Ovary (tissue), 3 donors: ENCODE measurements at regions not wholly inside any gene's neighbourhood (a gene's known extent, or its start where the extent isn't known, plus 50 kb on each side); places are given as distances from the start of the nearest gene placed in this dataset.

Source experiments
- POLR2A ChIP-seq: fragments of 450-650 bp; IDR thresholded peaks from one replicate; pipeline ENCODE4 v1.6.1; 2017; ENCODE audit warnings: antibody characterized with exemption, mild to moderate bottlenecking, moderate library complexity
- TF ChIP-seq, protein P1 (sequence below), 3 donors: fragments of 450-650 bp in 2 of 3; fragments of 200-600 bp in 1 of 3; IDR thresholded peaks; one replicate each; pipeline versions ENCODE4 v1.5.1 to v1.8.0; 2016 to 2022; ENCODE audit warnings: antibody characterized with exemption in 3 of 3, mild to moderate bottlenecking in 1 of 3
- donor health status: DM: no; HTN: no; CAD: no.

GRCh38 chr6:135658916-135659315, 161.4 kb upstream of the AHI1 start:
- TF ChIP-seq, protein P1, sequence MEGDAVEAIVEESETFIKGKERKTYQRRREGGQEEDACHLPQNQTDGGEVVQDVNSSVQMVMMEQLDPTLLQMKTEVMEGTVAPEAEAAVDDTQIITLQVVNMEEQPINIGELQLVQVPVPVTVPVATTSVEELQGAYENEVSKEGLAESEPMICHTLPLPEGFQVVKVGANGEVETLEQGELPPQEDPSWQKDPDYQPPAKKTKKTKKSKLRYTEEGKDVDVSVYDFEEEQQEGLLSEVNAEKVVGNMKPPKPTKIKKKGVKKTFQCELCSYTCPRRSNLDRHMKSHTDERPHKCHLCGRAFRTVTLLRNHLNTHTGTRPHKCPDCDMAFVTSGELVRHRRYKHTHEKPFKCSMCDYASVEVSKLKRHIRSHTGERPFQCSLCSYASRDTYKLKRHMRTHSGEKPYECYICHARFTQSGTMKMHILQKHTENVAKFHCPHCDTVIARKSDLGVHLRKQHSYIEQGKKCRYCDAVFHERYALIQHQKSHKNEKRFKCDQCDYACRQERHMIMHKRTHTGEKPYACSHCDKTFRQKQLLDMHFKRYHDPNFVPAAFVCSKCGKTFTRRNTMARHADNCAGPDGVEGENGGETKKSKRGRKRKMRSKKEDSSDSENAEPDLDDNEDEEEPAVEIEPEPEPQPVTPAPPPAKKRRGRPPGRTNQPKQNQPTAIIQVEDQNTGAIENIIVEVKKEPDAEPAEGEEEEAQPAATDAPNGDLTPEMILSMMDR (IDR thresholded peaks at IDR 0.05) = no peak
- TF ChIP-seq POLR2A = no peak
